T-helper 2 cell treated with Interferon-gamma antibody and Interleukin-4, amounts not matched to agents 5 μg/mL and 100 μg/mL, for 36 hours (primary cell): ENCODE measurements at regions not wholly inside any gene's neighbourhood (a gene's known extent, or its start where the extent isn't known, plus 50 kb on each side); places are given as distances from the start of the nearest gene placed in this dataset.
"Not testable (repeated sequence)": the region's sequence is repeated elsewhere in the genome, so short reads cannot be mapped to it uniquely, and the experiment has no call there.

Source experiments
- DNase-seq: peaks from one replicate; pipeline ENCODE4 v3.0.0; 2021; ENCODE audit warnings: low spot score
- H3K27ac Mint-ChIP-seq: one replicate; pipeline ENCODE4 v1.8.0; 2021; ENCODE audit warnings: mild to moderate bottlenecking, mixed read lengths
- H3K27me3 Mint-ChIP-seq: one replicate; pipeline ENCODE4 v1.8.0; 2021; ENCODE audit warnings: low read depth, mixed read lengths
- H3K36me3 Mint-ChIP-seq: one replicate; pipeline ENCODE4 v1.8.0; 2021; ENCODE audit warnings: low read depth, mixed read lengths
- H3K4me1 Mint-ChIP-seq: one replicate; pipeline ENCODE4 v1.8.0; 2021; ENCODE audit warnings: low read depth, mixed read lengths
- H3K4me3 Mint-ChIP-seq: one replicate; pipeline ENCODE4 v1.8.0; 2022; ENCODE audit warnings: mild to moderate bottlenecking, moderate library complexity, mixed read lengths
- H3K9me3 Mint-ChIP-seq: one replicate; pipeline ENCODE4 v1.8.0; 2021; ENCODE audit warnings: mixed read lengths

DNA sequence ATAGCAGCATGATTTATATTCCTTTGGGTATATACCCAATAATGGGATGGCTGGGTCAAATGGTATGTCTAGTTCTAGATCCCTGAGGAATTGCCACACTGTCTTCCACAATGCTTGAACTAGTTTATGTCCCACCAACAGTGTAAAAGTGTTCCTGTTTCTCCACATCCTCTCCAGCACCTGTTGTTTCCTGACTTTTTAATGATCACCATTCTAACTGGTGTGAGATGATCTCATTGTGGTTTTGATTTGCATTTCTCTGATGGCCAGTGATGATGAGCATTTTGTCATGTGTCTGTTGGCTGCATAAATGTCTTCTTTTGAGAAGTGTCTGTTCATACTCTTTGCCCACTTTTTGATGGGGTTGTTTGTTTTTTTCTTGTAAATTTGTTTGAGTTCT lies 54.0 kb upstream of the GPR89A start:
- peaks cover 39% of the 10 kb centered on the region for H3K27me3 Mint-ChIP-seq

DNA sequence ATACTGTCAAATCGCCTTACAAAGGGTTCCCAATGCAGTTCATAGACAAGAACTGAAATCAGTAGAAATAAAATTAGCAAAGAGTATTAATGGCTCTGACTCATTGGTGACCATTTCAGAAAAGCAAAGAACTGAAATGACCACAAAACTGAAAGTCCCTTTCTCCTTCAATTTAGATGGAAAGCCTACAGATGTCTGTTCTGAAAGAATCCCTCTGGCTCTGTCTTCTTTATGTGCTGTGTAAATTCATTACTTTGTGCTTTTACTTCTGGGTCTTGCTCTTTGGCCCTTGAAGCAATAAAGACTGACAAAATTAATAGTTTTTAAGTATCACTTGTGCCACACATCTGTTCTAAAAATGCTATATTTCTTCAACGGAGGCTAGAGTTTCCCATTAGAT lies 62.7 kb upstream of the GPR89A start:
- peaks cover 25% of the 10 kb centered on the region for H3K27me3 Mint-ChIP-seq
- H3K4me3 Mint-ChIP-seq: no peak overlapping the region
- no peaks in the 10 kb centered on the region for H3K36me3 Mint-ChIP-seq
- DNase-seq: no peak
- H3K4me1 Mint-ChIP-seq: no peaks in the 10 kb centered on the region
- H3K9me3 Mint-ChIP-seq: no peaks in the 10 kb centered on the region
- no peak overlapping the region for H3K27ac Mint-ChIP-seq

More for the DNA sequence above, 54.0 kb upstream of the GPR89A start:
- DNase-seq, H3K36me3 Mint-ChIP-seq, H3K9me3 Mint-ChIP-seq, H3K4me3 Mint-ChIP-seq, H3K4me1 Mint-ChIP-seq, H3K27ac Mint-ChIP-seq: not testable (repeated sequence)

DNA sequence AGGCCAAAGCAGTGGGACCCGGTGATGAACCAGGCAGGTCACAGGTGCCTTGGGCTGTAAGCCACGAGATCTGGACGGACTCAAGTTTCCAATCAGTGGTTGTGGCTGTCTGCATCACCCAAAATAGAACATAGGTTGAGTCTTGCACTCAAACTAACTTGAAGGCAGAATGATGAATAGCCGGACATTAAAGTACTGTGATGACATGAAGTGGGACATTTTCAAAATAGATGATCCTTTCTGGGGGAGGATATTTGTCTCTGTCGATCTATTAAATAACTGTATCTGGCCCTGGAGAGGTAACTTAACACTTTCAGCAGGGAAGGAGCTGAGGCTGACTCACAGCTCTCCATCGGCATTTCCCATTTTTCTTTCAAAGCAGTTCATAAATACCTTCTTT lies 66.1 kb upstream of the GPR89A start:
- peaks cover 32% of the 10 kb centered on the region for H3K27me3 Mint-ChIP-seq
- H3K36me3 Mint-ChIP-seq, H3K4me3 Mint-ChIP-seq, H3K4me1 Mint-ChIP-seq, DNase-seq, H3K9me3 Mint-ChIP-seq, H3K27ac Mint-ChIP-seq: not testable (repeated sequence)

DNA sequence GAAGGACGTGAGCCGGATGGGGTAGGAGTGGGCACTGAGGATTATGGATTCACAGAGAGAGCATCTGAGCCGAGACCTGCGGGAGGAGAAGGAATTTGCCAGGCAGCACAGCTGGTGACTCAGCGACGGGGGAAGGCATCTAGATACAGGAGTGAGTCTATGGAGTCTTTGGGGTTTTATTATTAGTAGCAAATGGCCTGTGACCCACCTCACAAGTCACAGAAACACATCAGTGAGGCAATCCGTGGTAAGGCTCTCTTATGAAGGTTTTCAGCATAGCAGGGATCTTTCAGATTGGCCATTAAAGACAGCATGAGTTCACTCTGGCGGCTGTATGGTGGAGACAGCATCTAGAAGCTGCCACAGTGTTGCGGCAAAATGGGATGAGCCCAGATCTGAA lies 66.5 kb upstream of the GPR89A start:
- H3K27ac Mint-ChIP-seq, H3K9me3 Mint-ChIP-seq: not testable (repeated sequence)

DNA sequence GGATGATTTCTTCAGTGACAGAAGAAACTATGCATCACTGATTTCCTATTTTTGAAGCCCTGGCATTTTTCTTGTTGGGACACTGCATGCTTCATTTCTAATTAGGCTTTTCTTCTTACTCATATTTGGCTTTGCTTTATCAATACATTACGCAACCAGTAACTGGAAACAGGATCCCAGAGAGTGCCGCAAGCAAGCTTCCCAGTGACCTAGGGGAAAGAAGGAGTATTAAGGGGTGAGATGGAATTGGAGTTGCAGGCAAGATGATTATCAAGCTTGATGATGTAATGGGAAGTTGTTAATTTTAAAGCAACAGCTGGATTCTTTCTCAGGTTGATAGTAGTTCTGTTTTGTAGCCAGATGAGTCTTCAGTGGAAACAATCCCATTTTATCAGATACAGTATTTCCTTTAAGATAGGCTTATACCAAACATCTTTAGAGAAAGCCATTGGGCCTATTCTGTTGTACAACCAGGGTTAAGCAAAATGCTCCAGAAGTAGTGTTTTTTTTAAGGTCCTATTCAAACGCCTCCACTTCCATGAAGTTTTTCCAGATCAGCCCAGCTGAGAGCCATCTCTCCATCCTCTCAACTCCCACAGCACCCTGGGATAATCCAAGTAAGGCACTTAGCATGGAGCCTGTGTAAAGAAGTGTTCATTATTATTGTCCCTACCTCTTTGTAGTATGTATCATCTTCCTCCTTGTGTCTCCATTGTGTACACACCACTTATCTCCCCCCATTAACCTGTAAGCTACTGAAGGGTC lies 69.5 kb upstream of the GPR89A start:
- peaks cover 34% of the 10 kb centered on the region for H3K27me3 Mint-ChIP-seq
- H3K36me3 Mint-ChIP-seq, H3K4me3 Mint-ChIP-seq, H3K27ac Mint-ChIP-seq, H3K4me1 Mint-ChIP-seq, H3K9me3 Mint-ChIP-seq, DNase-seq: not testable (repeated sequence)

More for the DNA sequence above, 66.5 kb upstream of the GPR89A start:
- peaks cover 35% of the 10 kb centered on the region for H3K27me3 Mint-ChIP-seq
- H3K36me3 Mint-ChIP-seq, H3K4me3 Mint-ChIP-seq, DNase-seq, H3K4me1 Mint-ChIP-seq: not testable (repeated sequence)

DNA sequence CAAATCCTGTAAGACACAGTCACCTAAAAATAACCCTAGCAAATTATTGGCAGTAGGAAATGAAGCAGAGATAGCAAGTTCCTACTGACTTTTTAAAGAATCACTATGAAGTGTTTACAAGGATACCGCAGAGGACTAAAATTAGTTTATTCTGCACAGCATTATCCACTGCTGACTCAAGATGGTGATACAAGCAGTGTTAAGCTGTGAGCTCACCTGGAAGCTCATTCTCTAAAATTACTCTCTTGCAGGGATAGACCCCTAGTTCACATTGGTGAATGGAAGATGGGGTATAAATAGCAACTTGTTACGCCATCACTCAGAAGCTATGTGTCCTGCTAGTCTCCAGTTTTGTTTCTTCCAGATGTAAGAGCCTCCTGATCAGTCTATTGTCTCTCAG lies 70.8 kb upstream of the GPR89A start:
- not testable (repeated sequence) for H3K36me3 Mint-ChIP-seq, H3K4me3 Mint-ChIP-seq, H3K4me1 Mint-ChIP-seq, H3K9me3 Mint-ChIP-seq, DNase-seq, H3K27ac Mint-ChIP-seq
- H3K27me3 Mint-ChIP-seq: peaks cover 27% of the 10 kb centered on the region

DNA sequence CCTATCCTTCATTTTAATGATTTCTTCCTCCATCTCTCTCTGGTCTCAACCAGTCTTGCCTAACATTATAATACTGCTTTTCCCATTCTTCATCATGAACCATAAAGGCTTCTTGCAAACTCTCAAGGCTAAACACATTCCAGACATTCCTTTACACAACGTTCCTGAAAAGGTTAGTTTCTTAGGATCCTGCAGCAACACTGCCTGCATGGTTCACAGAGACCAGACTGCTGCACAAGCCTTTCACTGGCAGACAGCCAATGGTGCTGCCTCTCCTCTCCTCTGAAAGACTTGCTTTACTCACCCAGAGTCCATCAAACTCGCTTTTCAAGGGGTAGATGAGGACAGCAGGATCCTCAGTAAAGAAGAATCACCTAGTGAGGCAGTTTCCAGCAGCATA lies 72.3 kb upstream of the GPR89A start:
- H3K4me1 Mint-ChIP-seq, H3K4me3 Mint-ChIP-seq, H3K9me3 Mint-ChIP-seq, H3K27ac Mint-ChIP-seq, H3K36me3 Mint-ChIP-seq, DNase-seq: not testable (repeated sequence)
- peaks cover 22% of the 10 kb centered on the region for H3K27me3 Mint-ChIP-seq

DNA sequence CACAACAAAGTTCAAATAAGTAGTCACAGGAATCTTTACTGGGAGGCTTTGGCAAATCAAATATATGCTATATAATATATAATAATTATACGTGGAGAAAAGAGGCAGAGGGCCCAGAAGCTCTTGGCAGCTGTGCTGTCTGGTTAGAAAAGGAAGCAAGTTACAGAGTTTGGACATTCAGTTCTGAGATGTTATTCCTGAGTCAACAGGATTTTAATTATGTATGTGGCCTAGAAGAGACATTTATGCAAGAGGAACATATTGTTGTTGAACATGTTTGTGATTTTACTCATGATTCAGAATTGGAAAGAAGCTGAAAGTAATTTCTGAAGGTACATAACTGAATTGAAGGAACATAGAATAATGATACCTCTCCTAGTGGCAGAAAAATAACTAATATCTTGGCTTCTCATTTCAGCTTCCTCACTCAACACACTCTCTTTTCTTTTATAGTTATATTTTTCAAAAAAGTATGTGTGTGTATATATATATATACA lies 79.7 kb upstream of the GPR89A start:
- not testable (repeated sequence) for DNase-seq, H3K4me1 Mint-ChIP-seq, H3K9me3 Mint-ChIP-seq

DNA sequence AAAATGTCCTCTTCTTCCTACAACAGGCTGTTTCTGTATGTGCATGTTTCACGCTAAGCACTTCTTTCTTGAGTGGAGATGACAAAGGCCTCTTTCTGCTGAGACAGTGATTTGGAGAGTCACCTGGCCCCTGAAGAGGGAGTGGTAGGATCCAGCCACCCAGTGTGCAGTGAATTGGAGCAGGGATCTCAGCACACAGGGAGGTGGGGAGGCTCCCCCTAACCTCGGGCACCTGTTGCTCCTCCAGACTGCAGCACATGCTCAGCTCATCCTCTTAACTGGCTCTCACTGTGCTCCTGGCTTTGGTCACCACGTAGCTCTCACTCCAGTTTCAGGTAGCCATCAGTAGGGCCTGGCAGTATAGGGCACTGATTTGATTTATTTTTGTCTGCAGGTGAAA lies 87.6 kb upstream of the GPR89A start:
- H3K27me3 Mint-ChIP-seq: peaks cover 22% of the 10 kb centered on the region
- not testable (repeated sequence) for DNase-seq, H3K4me1 Mint-ChIP-seq, H3K4me3 Mint-ChIP-seq, H3K27ac Mint-ChIP-seq, H3K36me3 Mint-ChIP-seq, H3K9me3 Mint-ChIP-seq

More for the DNA sequence above, 79.7 kb upstream of the GPR89A start:
- not testable (repeated sequence) for H3K36me3 Mint-ChIP-seq, H3K27ac Mint-ChIP-seq, H3K4me3 Mint-ChIP-seq
- peaks cover 22% of the 10 kb centered on the region for H3K27me3 Mint-ChIP-seq

DNA sequence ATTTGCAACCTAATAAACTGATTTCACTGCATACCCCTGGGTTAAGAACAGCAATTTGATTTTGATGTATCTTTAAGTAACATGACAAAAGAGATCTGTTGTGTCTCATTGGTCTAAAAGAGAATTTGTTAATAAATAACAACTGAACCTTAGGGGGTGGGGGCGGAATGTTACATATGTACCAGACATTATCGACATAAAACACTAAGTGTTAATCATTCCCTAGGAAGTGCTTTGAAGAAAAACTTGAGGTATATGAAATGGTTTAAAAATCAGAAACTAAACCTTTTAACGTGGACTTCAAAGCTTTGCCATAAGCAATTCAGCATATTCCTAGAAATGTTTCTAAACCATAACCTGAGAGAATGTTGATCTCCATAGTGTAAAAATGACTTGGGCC lies 88.5 kb upstream of the GPR89A start:
- not testable (repeated sequence) for DNase-seq, H3K4me3 Mint-ChIP-seq, H3K4me1 Mint-ChIP-seq, H3K27ac Mint-ChIP-seq, H3K9me3 Mint-ChIP-seq, H3K36me3 Mint-ChIP-seq
- peaks cover 20% of the 10 kb centered on the region for H3K27me3 Mint-ChIP-seq

DNA sequence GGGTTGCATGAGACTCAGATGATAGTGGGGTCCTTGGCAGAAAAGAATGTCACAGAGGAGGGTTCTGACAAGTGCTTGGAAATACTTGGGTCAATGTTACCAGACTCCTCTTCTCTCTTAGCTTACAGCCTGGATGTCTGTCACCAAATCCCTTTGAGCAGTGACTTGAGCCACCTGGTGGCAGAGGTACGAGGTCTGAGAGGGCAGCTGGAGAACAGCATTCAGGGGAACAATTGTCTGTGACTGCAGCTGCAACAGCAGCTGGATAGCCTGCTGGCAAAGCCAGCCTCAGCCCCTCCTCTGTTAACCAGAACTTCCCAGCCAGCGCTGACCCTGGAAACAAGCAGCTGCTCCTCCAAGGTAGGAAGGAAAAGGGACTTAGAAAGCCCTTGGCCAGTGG lies 87.6 kb upstream of the NBPF20 start:
- H3K9me3 Mint-ChIP-seq, H3K4me3 Mint-ChIP-seq, H3K27me3 Mint-ChIP-seq, H3K4me1 Mint-ChIP-seq, DNase-seq, H3K27ac Mint-ChIP-seq, H3K36me3 Mint-ChIP-seq: not testable (repeated sequence)

DNA sequence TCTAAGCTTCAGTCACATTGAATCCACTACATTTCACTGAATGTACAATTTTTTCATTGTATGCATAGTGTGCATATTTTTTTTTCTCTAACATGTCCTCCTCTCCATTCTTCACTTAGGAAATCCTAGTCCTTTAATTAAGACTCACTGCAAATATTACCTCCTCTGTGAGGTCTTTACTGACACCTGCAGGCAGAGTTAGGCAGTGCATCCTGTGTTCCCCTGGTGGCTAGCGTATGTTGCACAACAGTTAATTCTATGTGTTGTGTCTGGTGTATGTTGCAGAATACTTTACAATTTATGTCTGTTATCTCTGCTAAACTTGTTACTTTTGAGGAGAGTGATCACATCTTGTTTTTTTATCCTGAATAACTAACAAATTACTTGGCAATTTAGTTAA lies 82.7 kb upstream of the NBPF20 start:
- not testable (repeated sequence) for H3K4me3 Mint-ChIP-seq, H3K27ac Mint-ChIP-seq, H3K4me1 Mint-ChIP-seq, H3K9me3 Mint-ChIP-seq, H3K27me3 Mint-ChIP-seq, DNase-seq, H3K36me3 Mint-ChIP-seq

DNA sequence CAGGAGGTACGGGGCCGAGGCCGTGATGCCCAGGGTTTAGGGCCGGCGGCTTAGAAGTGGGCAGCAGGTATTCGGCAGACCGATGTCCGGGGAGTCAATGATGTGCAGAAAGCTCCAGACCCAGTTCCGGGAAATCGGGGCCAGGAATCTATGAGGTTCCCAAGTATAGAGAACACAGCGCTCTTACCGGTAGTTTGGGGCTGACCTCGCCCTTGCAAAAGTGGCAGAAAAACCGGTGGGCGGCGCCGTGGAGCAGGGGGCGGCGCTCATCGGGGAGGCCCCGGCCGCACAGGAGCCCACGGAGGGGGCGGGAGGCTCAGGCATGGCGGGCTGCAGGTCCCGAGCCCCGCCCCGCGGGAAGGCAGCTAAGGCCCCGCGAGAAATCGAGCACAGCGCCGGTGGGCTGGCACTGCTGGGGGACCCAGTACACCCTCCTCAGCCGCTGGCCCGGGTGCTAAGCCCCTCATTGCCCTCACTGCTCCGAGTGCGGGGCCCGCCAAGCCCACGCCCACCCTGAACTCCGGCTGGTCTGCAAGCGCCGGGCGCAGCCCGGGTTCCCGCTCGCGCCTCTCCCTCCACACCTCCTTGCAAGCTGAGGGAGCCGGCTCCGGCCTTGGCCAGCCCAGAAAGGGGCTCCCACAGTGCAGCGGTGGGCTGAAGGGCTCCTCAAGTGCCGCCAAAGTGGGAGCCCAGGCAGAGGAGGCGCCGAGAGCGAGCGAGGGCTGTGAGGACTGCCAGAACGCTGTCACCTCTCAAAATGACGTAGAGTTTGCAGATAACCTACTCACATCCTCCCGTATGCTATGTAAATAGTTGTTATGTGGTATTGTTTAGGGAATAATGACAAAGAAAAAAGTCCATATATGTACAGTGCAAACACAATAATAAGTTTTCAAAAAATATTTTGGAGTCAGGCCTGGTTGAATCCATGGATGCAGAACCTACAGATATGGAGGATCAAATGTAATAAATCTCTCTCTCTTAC lies 80.6 kb upstream of the NBPF20 start:
- not testable (repeated sequence) for H3K4me1 Mint-ChIP-seq, H3K27me3 Mint-ChIP-seq, DNase-seq, H3K27ac Mint-ChIP-seq, H3K9me3 Mint-ChIP-seq, H3K36me3 Mint-ChIP-seq, H3K4me3 Mint-ChIP-seq

DNA sequence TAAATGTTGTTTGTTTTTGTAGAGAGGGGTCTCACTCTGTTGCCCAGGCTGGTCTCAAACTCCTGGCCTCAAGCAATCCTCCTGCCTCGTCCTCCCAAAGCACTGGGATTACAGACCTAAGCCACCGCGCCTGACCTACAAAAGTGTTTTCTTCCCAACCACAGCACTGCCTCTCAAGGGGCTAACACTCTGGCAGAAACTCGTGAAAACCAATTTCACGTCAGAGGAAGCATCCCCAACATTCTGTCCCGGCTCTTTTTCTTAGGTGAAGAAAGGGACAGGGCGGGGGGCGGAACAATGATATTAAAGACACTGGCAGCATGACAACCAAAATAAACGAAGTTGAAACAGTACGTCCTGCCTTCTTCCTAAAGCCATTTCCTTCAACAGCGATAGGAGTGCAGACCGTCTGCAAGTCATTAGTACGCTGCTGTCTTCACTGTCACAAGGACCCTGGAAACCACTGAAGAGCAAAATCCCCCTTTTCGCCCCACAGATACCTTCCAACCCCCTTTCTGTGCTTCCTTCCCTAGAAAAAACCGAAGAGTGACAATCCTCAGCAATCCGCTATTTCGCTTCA lies 79.5 kb upstream of the NBPF20 start:
- H3K27me3 Mint-ChIP-seq, H3K4me3 Mint-ChIP-seq, H3K4me1 Mint-ChIP-seq, H3K27ac Mint-ChIP-seq, H3K9me3 Mint-ChIP-seq, DNase-seq, H3K36me3 Mint-ChIP-seq: not testable (repeated sequence)
